Esophagus squamous epithelium (tissue), 5 donors: ENCODE measurements at regions not wholly inside any gene's neighbourhood (a gene's known extent, or its start where the extent isn't known, plus 50 kb on each side); places are given as distances from the start of the nearest gene placed in this dataset.

Experiments used
- DNase-seq: peaks from one replicate; lab custom pipeline; 2025; lab: John Stamatoyannopoulos, UW
- H3K27ac ChIP-seq, 4 donors: fragments of 200-600 bp; sonication (generic); one replicate each; pipeline ENCODE4 v1.5.1; 2016 to 2019; ENCODE audit warnings: mild to moderate bottlenecking in 1 of 4
- H3K27me3 ChIP-seq, 4 donors: fragments of 200-600 bp; sonication (generic); 1 replicate in 3 of 4; 2 replicates in 1 of 4; pipeline versions ENCODE4 v1.5.1 to v1.6.0; 2017 to 2021; ENCODE audit warnings: antibody characterized with exemption in 1 of 4
- H3K36me3 ChIP-seq, 3 donors: fragments of 200-600 bp; sonication (generic); one replicate each; pipeline ENCODE4 v1.5.1; 2016 to 2019
- H3K4me1 ChIP-seq, 3 donors: fragments of 200-600 bp; sonication (generic); one replicate each; pipeline ENCODE4 v1.5.1; 2017 to 2019
- H3K4me3 ChIP-seq, 4 donors: fragments of 200-600 bp; sonication (generic); 1 replicate in 3 of 4; 2 replicates in 1 of 4; pipeline ENCODE4 v1.5.1; 2016 to 2019; ENCODE audit warnings: mild to moderate bottlenecking in 2 of 4, moderate library complexity in 1 of 4
- H3K9me3 ChIP-seq, 3 donors: fragments of 200-600 bp; sonication (generic); one replicate each; pipeline ENCODE4 v1.5.1; 2016 to 2019
- POLR2A ChIP-seq, 4 donors: fragments of 450-650 bp; IDR thresholded peaks; one replicate each; pipeline ENCODE4 v1.6.1; 2017; ENCODE audit warnings: antibody characterized with exemption in 4 of 4, mild to moderate bottlenecking in 4 of 4, moderate library complexity in 3 of 4
- WGBS, 2 donors: methylation state at CpG; one replicate each; pipeline ENCODE4 v1.1.5; 2018; 5-methylcytosine and 5-hydroxymethylcytosine counted together
- intact Hi-C: fragments of 100-400 bp; cut with DNase I; formaldehyde crosslinking; loops from one replicate; pipeline ENCODE4 v1.15.0; 2022
- TF ChIP-seq, protein P1 (sequence below), 6 experiments: fragments of 450-650 bp in 4 of 6; fragments of 200-600 bp in 2 of 6; sonication (generic) in 2 of 6; IDR thresholded peaks; one replicate each; pipeline ENCODE4 v1.5.1; 2016 to 2019; ENCODE audit warnings: antibody characterized with exemption in 6 of 6, mild to moderate bottlenecking in 4 of 6, moderate library complexity in 4 of 6
- donor health status: DM: yes; HTN: yes; CAD: no.

DNA sequence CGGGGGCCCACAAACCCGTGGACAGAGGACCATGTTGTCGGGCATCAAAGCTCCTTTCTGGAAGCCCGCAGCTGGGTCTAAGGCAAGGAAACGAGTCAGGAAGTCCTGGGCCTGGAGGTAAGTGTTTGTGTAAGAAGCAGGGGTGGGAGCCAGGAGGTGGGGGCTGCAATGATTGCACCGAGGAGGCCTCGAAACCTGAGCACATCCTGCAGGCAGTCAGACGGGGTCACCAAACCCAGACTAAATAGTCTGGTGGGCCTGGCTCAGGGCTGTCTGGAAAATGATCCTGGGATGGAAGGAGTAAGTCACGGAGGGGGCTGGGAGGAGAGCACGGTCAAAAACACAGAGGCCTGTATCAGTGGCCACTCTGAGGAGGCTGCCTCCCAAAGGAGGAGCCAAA is 539.2 kb downstream of the MN1 start:
- intact Hi-C loops = no loop called here
- WGBS, 2 donors = 65 to 78% methylated on average over 10 of the region's 10 CpGs
- no peaks in the 10 kb centered on the region for H3K36me3 ChIP-seq

DNA sequence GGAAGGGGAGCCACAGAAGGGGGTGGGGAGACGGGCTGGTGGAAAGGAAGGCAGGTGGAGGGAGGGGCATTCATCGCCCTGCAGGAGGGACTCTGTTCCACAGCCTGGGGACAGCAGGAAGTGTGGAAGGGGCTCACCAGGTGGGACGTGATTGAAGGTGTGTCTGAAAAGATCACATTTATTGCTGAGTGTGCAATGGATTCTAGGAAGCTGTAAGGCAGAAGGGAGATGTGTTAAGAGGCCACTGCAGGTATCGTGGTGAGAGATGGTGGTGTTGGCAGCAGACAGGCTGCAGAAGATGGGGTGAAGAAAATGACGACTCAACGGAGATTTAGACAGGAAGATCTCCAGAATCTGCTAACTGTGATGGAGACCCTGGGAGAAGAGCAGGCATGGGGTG is 537.4 kb downstream of the MN1 start:
- intact Hi-C loops = no loop called here
- no peak overlapping the region for H3K4me3 ChIP-seq
- no peak overlapping the region for H3K27ac ChIP-seq
- WGBS, 2 donors = 57 to 61% methylated on average over 6 of the region's 6 CpGs
- no peaks in the 10 kb centered on the region for H3K9me3 ChIP-seq
- H3K4me1 ChIP-seq = no peaks in the 10 kb centered on the region
- H3K36me3 ChIP-seq = no peaks in the 10 kb centered on the region
- no peak for DNase-seq
- H3K27me3 ChIP-seq = peaks cover 0 to 11% (median 0%) of the 10 kb centered on the region in 4 donors
- TF ChIP-seq POLR2A (IDR thresholded peaks at IDR 0.05) = no peak
- TF ChIP-seq, protein P1, sequence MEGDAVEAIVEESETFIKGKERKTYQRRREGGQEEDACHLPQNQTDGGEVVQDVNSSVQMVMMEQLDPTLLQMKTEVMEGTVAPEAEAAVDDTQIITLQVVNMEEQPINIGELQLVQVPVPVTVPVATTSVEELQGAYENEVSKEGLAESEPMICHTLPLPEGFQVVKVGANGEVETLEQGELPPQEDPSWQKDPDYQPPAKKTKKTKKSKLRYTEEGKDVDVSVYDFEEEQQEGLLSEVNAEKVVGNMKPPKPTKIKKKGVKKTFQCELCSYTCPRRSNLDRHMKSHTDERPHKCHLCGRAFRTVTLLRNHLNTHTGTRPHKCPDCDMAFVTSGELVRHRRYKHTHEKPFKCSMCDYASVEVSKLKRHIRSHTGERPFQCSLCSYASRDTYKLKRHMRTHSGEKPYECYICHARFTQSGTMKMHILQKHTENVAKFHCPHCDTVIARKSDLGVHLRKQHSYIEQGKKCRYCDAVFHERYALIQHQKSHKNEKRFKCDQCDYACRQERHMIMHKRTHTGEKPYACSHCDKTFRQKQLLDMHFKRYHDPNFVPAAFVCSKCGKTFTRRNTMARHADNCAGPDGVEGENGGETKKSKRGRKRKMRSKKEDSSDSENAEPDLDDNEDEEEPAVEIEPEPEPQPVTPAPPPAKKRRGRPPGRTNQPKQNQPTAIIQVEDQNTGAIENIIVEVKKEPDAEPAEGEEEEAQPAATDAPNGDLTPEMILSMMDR (IDR thresholded peaks at IDR 0.05) = no peak

More for the DNA sequence above, 539.2 kb downstream of the MN1 start:
- no peak for DNase-seq
- H3K9me3 ChIP-seq = no peaks in the 10 kb centered on the region
- TF ChIP-seq, protein P1 (IDR thresholded peaks at IDR 0.05) = no peak
- no peak for TF ChIP-seq POLR2A (IDR thresholded peaks at IDR 0.05)
- H3K4me3 ChIP-seq = no peak overlapping the region
- no peak overlapping the region for H3K27ac ChIP-seq
- no peaks in the 10 kb centered on the region for H3K4me1 ChIP-seq
- H3K27me3 ChIP-seq = peaks cover 0 to 8% (median 0%) of the 10 kb centered on the region in 4 donors

DNA sequence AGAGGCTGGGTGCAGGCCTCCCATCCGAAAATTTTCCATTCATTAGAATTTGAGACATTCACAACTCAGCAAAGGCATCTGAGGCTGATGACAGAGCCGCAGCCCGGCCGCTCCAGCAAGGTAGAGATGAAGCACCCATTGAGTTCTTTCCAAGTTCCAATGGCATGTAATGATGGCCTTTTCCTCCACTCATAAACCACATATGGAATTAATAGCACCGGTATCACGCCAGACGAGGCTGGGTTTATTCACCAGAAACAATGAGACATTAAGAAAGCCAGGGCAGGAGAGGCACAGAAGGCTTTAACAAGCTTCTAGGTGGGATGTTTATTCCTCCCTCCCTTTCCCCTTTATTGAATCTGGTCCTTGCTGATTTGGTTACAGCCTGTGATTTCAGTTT is 534.4 kb downstream of the MN1 start:
- TF ChIP-seq, protein P1 (IDR thresholded peaks at IDR 0.05) = no peak
- no peak for TF ChIP-seq POLR2A (IDR thresholded peaks at IDR 0.05)
- H3K27ac ChIP-seq = no peak overlapping the region
- H3K4me1 ChIP-seq = peaks cover 0 to 8% (median 0%) of the 10 kb centered on the region in 3 donors
- H3K4me3 ChIP-seq = no peak overlapping the region
- H3K27me3 ChIP-seq = peaks cover 0 to 34% (median 0%) of the 10 kb centered on the region in 4 donors
- WGBS, 2 donors = 83 to 84% methylated on average over 7 of the region's 7 CpGs
- H3K36me3 ChIP-seq = no peaks in the 10 kb centered on the region
- no peaks in the 10 kb centered on the region for H3K9me3 ChIP-seq
- no peak for DNase-seq
- intact Hi-C loops = no loop called here

DNA sequence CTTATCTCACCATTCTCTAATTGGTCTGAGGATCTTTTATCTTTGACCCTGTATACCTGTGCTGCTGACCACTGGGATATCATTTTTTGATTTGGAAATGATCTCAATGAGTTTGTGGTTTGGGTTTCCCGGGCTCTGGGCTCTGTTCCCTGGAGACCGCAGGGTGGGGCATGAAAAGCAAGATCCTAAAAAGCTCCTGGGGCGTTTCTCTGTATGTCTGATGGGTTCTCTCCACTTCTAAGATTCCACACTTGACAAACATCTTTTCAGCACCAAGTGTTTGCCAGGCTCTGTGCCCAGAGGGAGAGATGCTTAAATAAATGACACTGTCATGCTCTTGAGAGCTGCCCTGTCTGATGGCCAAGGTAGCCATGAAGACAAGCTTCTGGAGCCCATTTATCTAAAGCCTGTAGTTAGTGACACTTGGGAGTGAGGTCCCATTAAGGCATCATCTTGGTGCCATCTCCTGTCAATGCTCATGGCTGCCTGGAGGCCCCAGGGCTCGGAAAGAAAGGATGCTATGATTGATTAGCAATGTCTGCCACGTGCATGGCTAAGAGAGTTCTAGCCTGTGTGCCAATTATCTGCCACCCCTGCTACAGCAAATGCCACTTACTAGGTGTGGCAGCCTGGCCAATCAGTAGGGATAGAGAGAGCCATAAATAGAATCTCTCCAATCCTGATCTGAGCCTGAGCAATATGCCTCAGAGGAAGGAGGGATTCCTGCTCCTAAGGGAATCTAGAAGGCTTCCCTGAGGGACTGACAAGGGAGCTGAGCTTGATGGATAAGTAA is 531.6 kb downstream of the MN1 start:
- Histone ChIP-seq H3K36me3 (no peaks in the 10 kb centered on the region), H3K27ac (no peak overlapping the region), H3K27me3 (peaks cover 0 to 38% (median 0%) of the 10 kb centered on the region in 4 donors), H3K9me3 (no peaks in the 10 kb centered on the region), H3K4me3 (no peak overlapping the region), H3K4me1 (peaks cover 0 to 8% (median 0%) of the 10 kb centered on the region in 3 donors)
- TF ChIP-seq, protein P1 (IDR thresholded peaks at IDR 0.05) = no peak
- TF ChIP-seq POLR2A (IDR thresholded peaks at IDR 0.05) = no peak
- 26 to 28% methylated on average over 3 to 5 of the region's 5 CpGs for WGBS, 2 donors
- intact Hi-C loops = no loop called here
- no peak for DNase-seq

DNA sequence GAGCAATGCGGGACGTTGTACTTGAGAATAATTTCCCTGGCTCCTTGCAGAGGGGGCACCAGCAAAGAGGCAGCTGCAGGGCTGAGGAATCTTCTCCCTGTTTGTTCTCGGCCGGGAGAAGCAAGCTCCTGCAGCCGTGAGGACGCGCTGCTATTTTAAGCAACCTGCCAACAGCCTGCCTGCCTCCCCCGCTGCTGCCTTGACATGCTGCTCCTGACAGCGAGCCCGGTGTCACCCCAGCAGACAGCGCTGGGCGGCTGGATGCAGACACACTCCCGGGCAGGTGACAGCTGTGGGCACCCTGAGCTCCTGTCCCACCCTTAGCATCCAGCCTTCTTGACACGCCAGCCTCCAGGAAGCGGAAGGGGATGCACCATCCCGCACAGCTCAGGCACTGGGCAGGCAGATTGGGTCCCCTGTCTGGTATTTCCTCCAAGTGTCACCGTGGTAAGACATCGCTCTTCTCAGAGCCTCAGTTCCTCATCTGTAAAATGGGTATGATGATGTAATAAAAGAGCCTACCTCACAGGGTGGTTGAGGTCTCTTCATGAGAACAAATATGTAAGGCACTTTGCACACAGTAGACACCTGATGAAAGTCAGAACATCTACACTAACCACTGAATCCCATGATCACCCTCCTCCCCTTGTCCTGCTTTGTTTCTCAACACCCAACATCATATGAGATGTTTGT is 530.6 kb downstream of the MN1 start:
- intact Hi-C loops = no loop called here
- no peaks in the 10 kb centered on the region for H3K9me3 ChIP-seq
- peaks cover 0 to 38% (median 0%) of the 10 kb centered on the region in 4 donors for H3K27me3 ChIP-seq
- no peak overlapping the region for H3K27ac ChIP-seq
- TF ChIP-seq POLR2A (IDR thresholded peaks at IDR 0.05) = no peak
- no peaks in the 10 kb centered on the region for H3K36me3 ChIP-seq
- 33 to 70% methylated on average over 6 to 18 of the region's 18 CpGs for WGBS, 2 donors
- no peak overlapping the region for H3K4me3 ChIP-seq
- no peak for DNase-seq
- peaks cover 0 to 8% (median 0%) of the 10 kb centered on the region in 3 donors for H3K4me1 ChIP-seq
